Heart left ventricle (tissue), 13 donors: ENCODE measurements at regions not wholly inside any gene's neighbourhood (a gene's known extent, or its start where the extent isn't known, plus 50 kb on each side); places are given as distances from the start of the nearest gene placed in this dataset.

Source experiments
- CTCF ChIP-seq, 12 donors: fragments of 200-600 bp; sonication (generic) in 4 of 12; IDR thresholded peaks; one replicate each; pipeline versions ENCODE4 v1.5.0 to v1.8.0; 2018 to 2022; ENCODE audit warnings: antibody characterized with exemption in 12 of 12, mild to moderate bottlenecking in 5 of 12
- POLR2A ChIP-seq, 2 donors: fragments of 450-650 bp; IDR thresholded peaks; one replicate each; pipeline ENCODE4 v1.6.1; 2017; ENCODE audit warnings: antibody characterized with exemption in 2 of 2, mild to moderate bottlenecking in 2 of 2, moderate library complexity in 2 of 2
- donor health status: ischemic (EF 13 %, LVEDD 7.1; RV severe dilation, severe dysfunction).
- donor health status: DM: no; HTN: yes; CAD: no.
- donor health status: DM: no; HTN: no; CAD: no.
- donor health status: ischemic (EF 25% LVEDD 6.9; RV normal size, moderate dysfunction).
- donor health status: ischemic (EF 25% LVEDD 5.7; RV mildly dilated, moderate dysfunction).
- donor health status: ischemic (EF 35%, LVEDD 5.7; RV mildly dilated, moderate dysfunction).
- donor health status: nonischemic (EF 11% LVEDD 7.7; RV severe dilation, severe dysfunction).
- donor health status: DM: yes; HTN: yes; CAD: no.
- donor health status: PGD.
- donor health status: ischemic (EF 29% LVEDD 5.4; RV normal size, mild dysfunction).
- donor health status: nonischemic (EF 23%, LVEDD 6.1; RV moderate dilation, normal function).

- TF ChIP-seq CTCF (IDR thresholded peaks at IDR 0.05) (no peak), POLR2A (IDR thresholded peaks at IDR 0.05) (no peak)
Observed at GRCh38 chr11:98053851-98054250, 966.9 kb upstream of the CNTN5 start.
